Inflammatory macrophage (primary cell): ENCODE measurements at regions not wholly inside any gene's neighbourhood (a gene's known extent, or its start where the extent isn't known, plus 50 kb on each side); places are given as distances from the start of the nearest gene placed in this dataset.
"Not testable (repeated sequence)": the region's sequence is repeated elsewhere in the genome, so short reads cannot be mapped to it uniquely, and the experiment has no call there.

ENCODE experiments used
- DNase-seq, 2 donors: peaks; one replicate each; pipeline ENCODE4 v3.0.0-alpha.2; 2020 to 2022

GRCh38 chr18:55694291-55694690 lies 106.3 kb upstream of the TCF4 start:
- no peak for DNase-seq

- no peak for DNase-seq
Measured at GRCh38 chr18:55688030-55688429, 100.0 kb upstream of the TCF4 start.

GRCh38 chr18:55687106-55687505 lies 99.1 kb upstream of the TCF4 start:
- no peak for DNase-seq

GRCh38 chr18:55685638-55686037 lies 97.6 kb upstream of the TCF4 start:
- DNase-seq: no peak

GRCh38 chr18:55672574-55673361 lies 84.8 kb upstream of the TCF4 start:
- no peak for DNase-seq

- DNase-seq: no peak
Measured at GRCh38 chr18:55665506-55665905, 77.5 kb upstream of the TCF4 start.

GRCh38 chr18:55664758-55665400 lies 76.9 kb upstream of the TCF4 start:
- DNase-seq: not testable (repeated sequence)

GRCh38 chr18:55663891-55664290 lies 75.9 kb upstream of the TCF4 start:
- DNase-seq: no peak

- DNase-seq: no peak
Measured at GRCh38 chr18:55658598-55658997, 70.6 kb upstream of the TCF4 start.

- no peak for DNase-seq
Measured at GRCh38 chr18:55657572-55658331, 69.8 kb upstream of the TCF4 start.

- DNase-seq: no peak
Measured at GRCh38 chr18:55654986-55655385, 67.0 kb upstream of the TCF4 start.

- DNase-seq: no peak
Measured at GRCh38 chr18:55651236-55651635, 63.2 kb upstream of the TCF4 start.

GRCh38 chr18:55650363-55650870 lies 62.4 kb upstream of the TCF4 start:
- no peak for DNase-seq

- DNase-seq: no peak
Measured at GRCh38 chr18:55647331-55647730, 59.3 kb upstream of the TCF4 start.

GRCh38 chr18:55642191-55642590 lies 54.2 kb upstream of the TCF4 start:
- DNase-seq: no peak

- no peak for DNase-seq
Measured at GRCh38 chr18:55641486-55641885, 53.5 kb upstream of the TCF4 start.
